K562 (cell line): ENCODE measurements at regions not wholly inside any gene's neighbourhood (a gene's known extent, or its start where the extent isn't known, plus 50 kb on each side); places are given as distances from the start of the nearest gene placed in this dataset.

Experiments used
- ATF3 ChIP-seq, 2 experiments: fragments of 450-650 bp in 1 of 2; sonication (generic) in 1 of 2; formaldehyde crosslinking in 1 of 2; IDR thresholded peaks in 1 of 2; conservative IDR thresholded peaks in 1 of 2; 2 replicates each; pipeline versions ENCODE4 v1.6.1 to v1.8.1; 2016 to 2023; ENCODE audit warnings: mild to moderate bottlenecking in 2 of 2, moderate library complexity in 2 of 2, inconsistent platforms in 1 of 2, missing genetic modification reagents in 1 of 2
- CEBPB ChIP-seq: fragments of 450-650 bp; IDR thresholded peaks from 2 replicates; pipeline ENCODE4 v1.6.1; 2016; ENCODE audit warnings: missing genetic modification characterization, missing compliant biosample characterization
- CHAMP1 ChIP-seq: fragments of 450-650 bp; IDR thresholded peaks from 2 replicates; pipeline ENCODE4 v1.6.1; 2016; ENCODE audit warnings: mild to moderate bottlenecking
- CHD7 ChIP-seq: fragments of 200-600 bp; sonication (generic); IDR thresholded peaks from one replicate; pipeline ENCODE4 v1.6.1; 2012; ENCODE audit warnings: mild to moderate bottlenecking, low read depth, low read length, inconsistent platforms
- CTCF ChIP-seq, 3 experiments: IDR thresholded peaks in 2 of 3; conservative IDR thresholded peaks in 1 of 3; 2 replicates each; pipeline ENCODE4 v1.5.1; 2011 to 2012; ENCODE audit warnings: low read length in 3 of 3, mild to moderate bottlenecking in 3 of 3, control low read depth in 2 of 3, improper control_type of control experiment in 1 of 3, inconsistent platforms in 1 of 3, low read depth in 1 of 3, mixed read lengths in 1 of 3, moderate library complexity in 1 of 3; ENCODE audit not compliant: insufficient read depth in 2 of 3
- FOXK1 ChIP-seq: sonication (generic); formaldehyde crosslinking; IDR thresholded peaks from 2 replicates; pipeline ENCODE4 v1.8.0; 2022; ENCODE audit warnings: missing genetic modification reagents, mild to moderate bottlenecking, borderline replicate concordance
- HEY1 ChIP-seq: fragments of 250-450 bp; sonication (Bioruptor Pico); IDR thresholded peaks from 2 replicates; pipeline ENCODE4 v1.5.0; 2020; ENCODE audit warnings: mild to moderate bottlenecking, moderate library complexity, borderline replicate concordance
- HNRNPH1 ChIP-seq: fragments of 200-400 bp; formaldehyde crosslinking; optimal IDR thresholded peaks from 2 replicates; pipeline ENCODE3; 2017; ENCODE audit warnings: low read depth, mild to moderate bottlenecking, low read length, moderate library complexity
- IRF1 ChIP-seq: sonication (generic); formaldehyde crosslinking; IDR thresholded peaks from 2 replicates; pipeline ENCODE4 v1.8.0; 2022; ENCODE audit warnings: missing genetic modification reagents, mild to moderate bottlenecking, borderline replicate concordance
- NELFE ChIP-seq: IDR thresholded peaks from 2 replicates; pipeline ENCODE4 v1.6.1; 2011; ENCODE audit warnings: mild to moderate bottlenecking; ENCODE audit not compliant: insufficient read depth, insufficient read length
- RAD21 ChIP-seq, 2 experiments: fragments of 250-450 bp in 1 of 2; fragments of 450-650 bp in 1 of 2; sonication (Bioruptor Pico) in 1 of 2; formaldehyde crosslinking in 1 of 2; IDR thresholded peaks in 1 of 2; conservative IDR thresholded peaks in 1 of 2; 2 replicates each; pipeline versions ENCODE4 v1.4.0 to v1.8.0; 2020 to 2022; ENCODE audit warnings: mild to moderate bottlenecking in 2 of 2, moderate library complexity in 1 of 2
- SIN3A ChIP-seq, 2 experiments: fragments of 150-350 bp in 1 of 2; IDR thresholded peaks; 2 replicates each; pipeline ENCODE4 v1.6.1; 2011 to 2016; ENCODE audit warnings: borderline replicate concordance in 2 of 2, low read depth in 2 of 2, low read length in 2 of 2, mild to moderate bottlenecking in 2 of 2, moderate library complexity in 2 of 2; ENCODE audit not compliant: control insufficient read depth in 1 of 2
- UBTF ChIP-seq, 2 experiments: IDR thresholded peaks; 2 replicates each; pipeline ENCODE4 v1.6.1; 2012; ENCODE audit warnings: improper control_type of control experiment in 2 of 2, low read depth in 2 of 2, low read length in 2 of 2, borderline replicate concordance in 1 of 2
- ZNF253 ChIP-seq: fragments of 250-450 bp; sonication (Bioruptor Pico); conservative IDR thresholded peaks from 2 replicates; pipeline ENCODE4 v1.6.1; 2021; ENCODE audit warnings: mild to moderate bottlenecking

- no peak for TF ChIP-seq CTCF (IDR thresholded peaks at IDR 0.05 in 2 of 3, conservative IDR thresholded peaks at IDR 0.05 in 1 of 3; ENCODE audit: insufficient read depth in 2 of 3, low read depth in 1 of 3, low read length in 3 of 3)
- no peak for TF ChIP-seq CEBPB (tag)
- no peak for TF ChIP-seq ZNF253
- TF ChIP-seq ATF3 (IDR thresholded peaks at IDR 0.05), result no peak
- no peak for TF ChIP-seq ATF3 (CRISPR knock-in tag; conservative IDR thresholded peaks at IDR 0.05)
- TF ChIP-seq NELFE, result no peak
- TF ChIP-seq HEY1 (CRISPR knock-in tag), result no peak
- TF ChIP-seq HNRNPH1, result no peak
- no peak for TF ChIP-seq CHAMP1
- TF ChIP-seq SIN3A (IDR thresholded peaks at IDR 0.05; ENCODE audit: borderline replicate concordance in 2 of 2, control insufficient read depth in 1 of 2, low read depth in 2 of 2, low read length in 2 of 2), result no peak
- TF ChIP-seq IRF1, result no peak
- no peak for TF ChIP-seq CHD7
- TF ChIP-seq UBTF (IDR thresholded peaks at IDR 0.05; ENCODE audit: borderline replicate concordance in 1 of 2, low read depth in 2 of 2, low read length in 2 of 2), result no peak
- no peak for TF ChIP-seq RAD21 (CRISPR knock-in tag; conservative IDR thresholded peaks at IDR 0.05 in 1 of 2, IDR thresholded peaks at IDR 0.05 in 1 of 2)
- no peak for TF ChIP-seq FOXK1 (CRISPR knock-in tag)
Observed at GRCh38 chr9:124198331-124198730, 59.4 kb upstream of the NEK6 start.
